ENCODE measurements at regions not wholly inside any gene's neighbourhood (a gene's known extent, or its start where the extent isn't known, plus 50 kb on each side); places are given as distances from the start of the nearest gene placed in this dataset.
"Not testable (repeated sequence)": the region's sequence is repeated elsewhere in the genome, so short reads cannot be mapped to it uniquely, and the experiment has no call there.

DNA sequence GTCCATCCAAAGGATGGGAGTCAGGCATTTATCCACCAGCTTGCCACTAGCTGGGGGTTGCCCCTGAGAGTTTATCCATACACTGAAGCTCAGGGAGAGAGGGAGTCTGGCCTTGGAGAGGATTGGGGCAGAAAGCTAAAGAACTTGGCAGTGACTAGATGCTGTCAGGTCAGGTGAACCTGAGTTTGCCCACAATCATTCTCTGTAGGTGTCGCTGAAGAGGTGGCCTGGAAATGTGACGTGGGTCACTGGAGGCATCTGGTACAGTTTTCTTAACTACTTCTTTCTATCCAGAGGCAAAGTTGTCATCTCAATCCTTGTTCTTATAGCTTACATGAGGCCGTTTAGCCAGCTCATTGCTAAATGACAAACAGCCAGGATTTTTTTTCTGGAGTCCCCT, 298.0 kb upstream of the CTNNB1 start:
- DNase-seq, result no peak

- no peak for DNase-seq
Measured at GRCh38 chr3:40901796-40902195, 297.5 kb upstream of the CTNNB1 start.

GRCh38 chr3:40907907-40908465, 291.3 kb upstream of the CTNNB1 start:
- not testable (repeated sequence) for DNase-seq

DNA sequence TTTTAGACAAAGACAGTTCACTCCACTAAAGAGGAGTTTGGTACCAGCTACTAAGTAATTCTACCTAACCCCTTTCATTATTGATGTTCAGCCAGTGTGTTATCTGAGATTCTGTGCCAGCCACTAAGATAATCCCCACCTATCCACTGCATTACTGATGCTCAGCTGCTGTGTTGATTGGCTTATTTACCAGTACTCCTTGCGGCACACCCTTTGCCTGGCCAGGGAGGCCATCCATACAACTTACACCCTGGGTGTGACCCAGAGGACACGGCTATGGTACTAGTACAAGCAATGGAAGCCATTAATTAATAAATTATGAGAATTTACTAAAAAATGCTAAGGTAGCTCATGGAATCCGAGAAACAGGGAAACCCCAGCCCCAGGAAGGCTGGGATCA, 290.7 kb upstream of the CTNNB1 start:
- DNase-seq, result no peak

- no peak for DNase-seq
Measured at GRCh38 chr3:40911264-40911663, 288.0 kb upstream of the CTNNB1 start.

DNA sequence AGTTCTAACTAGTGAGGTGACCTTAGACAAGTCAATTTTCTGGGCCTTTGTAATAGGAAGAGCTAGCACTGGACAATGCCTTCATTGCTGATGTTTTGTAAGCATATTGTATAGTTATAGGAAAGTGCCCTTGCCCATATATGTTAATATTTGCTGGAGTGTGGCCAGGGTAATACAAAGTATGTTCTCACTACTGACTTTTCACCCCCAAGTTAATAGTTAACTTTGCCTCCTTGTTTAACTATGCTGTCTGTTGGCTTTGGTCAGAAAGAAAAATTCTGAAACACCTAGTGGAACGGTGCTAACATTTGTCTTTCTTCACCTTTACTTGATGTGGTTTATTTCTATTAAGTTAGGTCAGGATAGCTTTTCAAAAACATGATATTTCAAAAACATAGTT, 287.4 kb upstream of the CTNNB1 start:
- no peak for DNase-seq

DNA sequence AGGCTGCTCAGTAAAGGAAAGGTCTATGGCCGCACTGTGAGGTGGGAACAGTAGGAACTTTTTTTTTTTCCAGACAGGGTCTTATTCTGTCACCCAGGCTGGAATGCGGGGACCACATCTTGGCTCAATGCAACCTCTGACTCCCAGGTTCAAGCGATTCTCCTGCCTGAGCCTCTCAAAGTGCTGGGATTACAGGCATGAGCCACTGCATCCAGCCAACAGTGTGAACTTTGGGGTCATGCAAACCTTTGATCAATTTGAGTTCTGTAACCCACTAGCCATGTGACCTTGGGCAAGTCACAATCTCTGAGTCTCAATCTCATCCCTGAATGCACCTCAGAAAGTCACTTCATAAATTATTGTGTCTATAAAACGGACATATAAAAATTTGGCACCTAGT, 286.8 kb upstream of the CTNNB1 start:
- no peak for DNase-seq

GRCh38 chr3:40913192-40913591, 286.1 kb upstream of the CTNNB1 start:
- no peak for DNase-seq

DNA sequence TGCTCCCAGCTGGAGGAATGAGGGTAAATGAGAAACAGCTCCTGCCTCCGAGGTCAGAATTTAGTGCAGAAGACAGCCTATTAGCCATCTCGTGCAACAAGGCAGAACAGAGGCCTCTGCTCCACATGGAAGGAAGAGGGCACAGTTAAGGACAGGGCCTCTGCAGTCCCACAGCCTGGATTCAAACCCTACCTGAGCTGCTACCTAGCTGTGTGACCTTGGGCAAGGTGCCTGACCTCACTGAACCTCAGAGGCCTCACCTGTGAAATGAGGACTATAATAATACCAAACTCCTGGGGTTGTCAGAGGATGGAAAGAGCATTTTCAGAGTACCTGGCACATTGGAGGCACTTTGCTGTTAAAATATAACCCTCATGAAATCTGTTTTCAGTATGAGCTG, 285.7 kb upstream of the CTNNB1 start:
- DNase-seq, result no peak

DNA sequence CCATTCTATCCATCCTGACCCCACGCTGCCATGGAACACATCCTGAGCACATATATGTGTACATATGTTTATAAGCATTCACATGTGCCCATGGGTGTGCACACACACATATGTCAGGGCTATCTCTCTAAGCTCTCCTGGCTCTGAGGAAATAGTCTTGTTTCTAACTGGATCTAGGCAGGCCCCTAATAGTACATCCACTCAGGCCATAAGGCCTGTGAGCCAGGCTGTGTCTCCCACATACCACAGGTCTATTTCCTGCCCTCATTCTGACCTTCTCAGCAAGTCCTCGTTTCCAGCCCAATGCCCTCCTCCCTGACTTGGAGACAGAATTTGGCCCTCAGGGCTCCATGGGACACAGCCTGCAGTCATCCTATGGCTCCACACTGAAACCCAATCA, 284.8 kb upstream of the CTNNB1 start:
- no peak for DNase-seq

- no peak for DNase-seq
Measured at GRCh38 chr3:40915346-40915865, 283.9 kb upstream of the CTNNB1 start.

DNA sequence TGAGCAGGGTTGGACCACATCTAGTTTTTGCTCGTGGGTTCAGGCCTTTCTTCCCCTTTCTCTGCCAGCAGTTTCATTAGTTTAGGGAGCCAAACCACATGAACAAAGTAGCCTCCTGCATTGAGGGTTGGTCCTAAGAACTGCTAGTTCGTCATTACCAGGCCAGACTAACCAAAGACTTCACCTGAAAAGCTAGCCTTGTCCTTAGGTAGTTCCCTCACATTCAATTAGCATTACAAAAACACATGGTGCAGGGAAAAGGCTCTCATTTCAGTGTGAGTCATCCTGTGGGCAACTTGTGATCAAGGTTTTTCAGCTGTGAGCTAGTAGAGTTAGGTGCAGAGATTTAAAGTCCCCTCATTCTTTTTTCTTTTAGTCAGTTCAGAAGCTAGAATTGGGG, 279.3 kb upstream of the CTNNB1 start:
- no peak for DNase-seq

DNA sequence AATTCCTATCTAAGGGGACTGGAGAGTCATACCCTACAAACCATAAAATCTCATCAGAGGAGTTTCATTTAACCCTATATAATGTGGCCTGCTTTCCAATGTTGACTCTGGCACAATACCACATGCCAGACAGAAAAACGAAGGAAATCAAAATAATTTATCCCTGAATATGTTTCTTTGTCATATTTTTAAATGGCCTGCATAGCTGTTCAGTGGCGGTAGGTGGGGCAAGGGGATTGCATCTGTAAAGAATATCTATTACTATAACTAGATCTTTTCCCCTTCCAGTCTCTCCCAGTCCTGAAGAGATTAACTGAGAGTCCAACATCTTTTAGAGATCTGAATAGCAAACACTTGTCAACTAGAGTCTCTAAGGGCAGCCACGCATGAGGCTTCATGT, 278.1 kb upstream of the CTNNB1 start:
- DNase-seq, result no peak

- DNase-seq, result no peak
Measured at GRCh38 chr3:40923143-40923542, 276.2 kb upstream of the CTNNB1 start.

DNA sequence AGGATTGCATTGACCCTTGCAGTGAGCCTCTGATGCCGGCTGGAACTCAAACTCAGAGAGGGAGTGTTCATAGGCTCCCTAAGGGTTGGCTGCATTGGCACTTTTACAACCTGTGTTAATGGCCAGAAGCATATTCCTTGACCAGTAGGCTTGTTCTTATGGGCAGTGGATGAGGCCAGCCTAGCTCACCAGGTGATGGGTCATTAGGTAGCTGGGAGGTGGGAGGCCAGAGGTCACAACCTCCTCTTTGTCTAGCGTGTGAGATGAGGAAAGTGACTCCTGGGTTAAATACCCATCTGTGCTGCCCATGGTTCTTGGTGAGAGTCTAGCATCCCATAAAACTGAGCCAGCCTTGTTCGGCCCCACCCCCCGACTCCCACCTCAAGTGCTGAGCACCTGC, 275.7 kb upstream of the CTNNB1 start:
- no peak for DNase-seq

DNA sequence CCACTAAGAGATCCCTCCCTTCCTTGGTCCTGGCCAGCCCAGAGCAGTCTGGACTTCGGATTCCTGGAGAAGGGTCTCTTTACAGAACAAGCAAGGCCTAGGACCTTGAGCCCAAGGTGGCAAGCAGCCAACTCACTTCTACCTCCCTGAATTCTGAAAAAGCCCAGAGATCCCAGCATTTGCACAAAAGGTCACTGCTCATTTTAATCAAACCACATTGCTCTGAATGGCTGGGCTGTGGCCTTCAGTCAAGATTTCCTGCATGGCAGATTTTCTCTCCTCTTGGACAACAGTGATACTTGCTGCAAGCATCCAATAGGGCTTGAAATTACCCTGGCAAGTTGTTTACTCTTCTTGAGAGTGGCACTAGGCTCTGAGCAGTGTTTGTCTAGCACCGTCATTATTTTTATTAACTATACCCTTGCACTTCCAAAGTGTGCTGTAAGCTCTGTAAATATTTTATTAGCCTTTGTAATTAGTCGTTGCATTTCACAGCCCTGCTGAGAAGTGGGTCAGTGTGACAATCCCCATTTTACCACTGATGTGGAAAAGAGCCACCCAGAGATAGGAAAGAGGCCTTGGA, 274.7 kb upstream of the CTNNB1 start:
- no peak for DNase-seq

DNA sequence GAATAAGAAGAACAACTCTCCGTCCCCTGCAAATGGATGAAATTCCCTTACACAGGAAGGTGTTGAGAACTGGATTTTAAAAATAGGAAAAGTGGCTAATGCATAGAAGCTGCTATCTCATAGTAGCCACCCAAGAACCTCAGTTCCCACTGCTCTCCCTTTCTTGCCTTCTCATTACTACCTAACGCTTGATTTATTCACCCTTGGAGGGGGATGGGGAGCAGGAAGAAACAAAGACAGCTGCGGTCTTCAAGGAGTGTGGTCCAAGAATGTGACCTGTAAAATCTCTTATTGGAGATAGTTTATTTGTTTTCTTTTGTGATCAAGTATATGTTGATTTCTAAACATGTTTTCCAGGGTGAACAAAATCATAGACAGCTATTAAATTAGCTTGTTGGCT, 274.1 kb upstream of the CTNNB1 start:
- no peak for DNase-seq

DNA sequence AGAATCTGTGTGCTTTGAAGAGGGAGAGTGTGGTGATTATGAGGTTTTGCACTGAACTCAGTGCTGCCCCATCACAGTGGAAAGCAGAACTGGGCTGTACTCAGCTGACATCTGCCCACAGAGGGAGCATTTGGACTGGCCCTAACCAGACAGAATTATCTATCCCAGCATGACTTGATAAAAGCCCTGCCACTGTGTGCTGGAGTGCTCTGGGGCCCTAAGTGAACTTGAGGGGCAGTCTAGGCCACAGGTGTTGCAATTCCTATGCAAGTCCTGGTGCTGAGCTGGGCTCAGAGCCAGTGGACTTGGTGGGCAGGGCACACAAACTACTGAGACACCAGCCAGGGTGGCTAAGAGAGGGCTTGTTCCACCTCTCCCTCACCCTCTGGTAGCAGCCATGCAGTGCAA, 269.2 kb upstream of the CTNNB1 start:
- DNase-seq, result no peak

GRCh38 chr3:40930756-40931155, 268.5 kb upstream of the CTNNB1 start:
- no peak for DNase-seq

DNA sequence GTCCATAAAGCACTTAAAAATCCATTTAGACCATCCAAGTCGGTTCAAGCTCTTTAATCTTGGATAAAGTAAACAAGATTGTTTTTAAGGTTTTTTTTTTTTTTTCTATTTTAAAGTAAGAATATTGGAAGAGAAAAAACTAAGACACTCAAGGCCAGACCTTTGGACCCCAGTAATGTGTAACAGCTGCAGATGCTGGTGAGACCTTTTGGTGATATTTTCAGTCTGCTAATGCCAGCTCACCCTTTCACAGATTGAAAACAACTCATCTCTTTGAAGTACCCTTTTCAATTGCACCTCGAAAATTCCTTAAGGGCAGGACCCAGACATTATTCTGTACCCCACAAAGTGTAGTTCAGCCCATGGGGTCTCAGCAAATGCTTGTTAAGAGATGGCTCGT, 260.7 kb upstream of the CTNNB1 start:
- no peak for DNase-seq

- no peak for DNase-seq
Measured at GRCh38 chr3:40939030-40939740, 260.1 kb upstream of the CTNNB1 start.

GRCh38 chr3:40939741-40940130, 259.6 kb upstream of the CTNNB1 start:
- no peak for DNase-seq

DNA sequence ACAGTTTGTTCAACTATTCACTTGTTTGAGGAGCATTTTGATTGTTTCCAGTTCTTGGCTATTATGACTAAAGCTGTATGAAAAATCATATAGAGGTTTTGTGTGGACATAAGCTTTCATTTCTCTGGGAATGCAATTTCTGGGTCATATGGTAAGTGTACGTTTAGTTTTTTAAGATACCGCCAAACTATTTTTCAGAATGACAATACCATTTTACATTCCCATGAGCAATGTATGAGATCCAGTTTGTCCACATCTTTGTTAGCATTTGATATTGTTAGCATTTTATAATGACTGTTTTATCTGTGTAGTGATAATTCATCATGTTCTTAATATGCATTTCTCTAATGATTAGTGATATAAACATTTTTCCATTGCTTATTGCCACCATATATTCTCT, 258.7 kb upstream of the CTNNB1 start:
- DNase-seq, result no peak

- DNase-seq, result not testable (repeated sequence)
Measured at GRCh38 chr3:40947022-40947421, 252.3 kb upstream of the CTNNB1 start.

Measured in occipital lobe (tissue), 1 donor.